ENCODE measurements at regions not wholly inside any gene's neighbourhood (a gene's known extent, or its start where the extent isn't known, plus 50 kb on each side); places are given as distances from the start of the nearest gene placed in this dataset.

GRCh38 chr5:164861610-164862009 is 1356.2 kb downstream of the MAT2B start:
- TF ChIP-seq POLR2A (IDR thresholded peaks at IDR 0.05; ENCODE audit: low read length), result no peak
- no peak for TF ChIP-seq GATA1 (IDR thresholded peaks at IDR 0.05; ENCODE audit: low read depth, low read length)
